CD4-positive, alpha-beta T cell treated with Interleukin-6 for 4 hours (primary cell): ENCODE measurements at regions not wholly inside any gene's neighbourhood (a gene's known extent, or its start where the extent isn't known, plus 50 kb on each side); places are given as distances from the start of the nearest gene placed in this dataset.

ENCODE experiments used
- DNase-seq: peaks from one replicate; pipeline ENCODE4 v3.0.0-alpha.2; 2020; ENCODE audit warnings: mixed read lengths

- DNase-seq: no peak
Observed at GRCh38 chr16:65937455-65937854, 429.0 kb upstream of the CDH5 start.

GRCh38 chr16:65936096-65936495, 430.4 kb upstream of the CDH5 start:
- DNase-seq: no peak

GRCh38 chr16:65934443-65934842, 432.0 kb upstream of the CDH5 start:
- DNase-seq: no peak

GRCh38 chr16:65933703-65934102, 432.8 kb upstream of the CDH5 start:
- no peak for DNase-seq

GRCh38 chr16:65932350-65933072, 434.0 kb upstream of the CDH5 start:
- DNase-seq: no peak

- no peak for DNase-seq
Observed at GRCh38 chr16:65922923-65923322, 443.6 kb upstream of the CDH5 start.

- DNase-seq: no peak
Observed at GRCh38 chr16:65919986-65920376, 446.5 kb upstream of the CDH5 start.

GRCh38 chr16:65919145-65919985, 447.1 kb upstream of the CDH5 start:
- DNase-seq: no peak

GRCh38 chr16:65917466-65917865, 449.0 kb upstream of the CDH5 start:
- DNase-seq: no peak

- DNase-seq: no peak
Observed at GRCh38 chr16:65916995-65917394, 449.5 kb upstream of the CDH5 start.

- no peak for DNase-seq
Observed at GRCh38 chr16:65910291-65910690, 456.2 kb upstream of the CDH5 start.

- DNase-seq: no peak
Observed at GRCh38 chr16:65909310-65910050, 457.0 kb upstream of the CDH5 start.

- DNase-seq: no peak
Observed at GRCh38 chr16:65908568-65908967, 457.9 kb upstream of the CDH5 start.

- DNase-seq: no peak
Observed at GRCh38 chr16:65905331-65905730, 461.2 kb upstream of the CDH5 start.

- no peak for DNase-seq
Observed at GRCh38 chr16:65896448-65897153, 469.9 kb upstream of the CDH5 start.

GRCh38 chr16:65895906-65896305, 470.6 kb upstream of the CDH5 start:
- no peak for DNase-seq

GRCh38 chr16:65895486-65895885, 471.0 kb upstream of the CDH5 start:
- DNase-seq: no peak

GRCh38 chr16:65890203-65890602, 476.3 kb upstream of the CDH5 start:
- DNase-seq: no peak

- DNase-seq: no peak
Observed at GRCh38 chr16:65889533-65889966, 476.9 kb upstream of the CDH5 start.

GRCh38 chr16:65888201-65888600, 478.3 kb upstream of the CDH5 start:
- no peak for DNase-seq

- DNase-seq: no peak
Observed at GRCh38 chr16:65884018-65884417, 482.5 kb upstream of the CDH5 start.

- no peak for DNase-seq
Observed at GRCh38 chr16:65878347-65878746, 488.1 kb upstream of the CDH5 start.

GRCh38 chr16:65876624-65877023, 489.9 kb upstream of the CDH5 start:
- no peak for DNase-seq
